Heart left ventricle (tissue), 16 donors: ENCODE measurements at regions not wholly inside any gene's neighbourhood (a gene's known extent, or its start where the extent isn't known, plus 50 kb on each side); places are given as distances from the start of the nearest gene placed in this dataset.

ENCODE experiments used
- ATAC-seq, 4 donors: fragments of 200-7000 bp; cut with Tn5 transposase; one replicate each; pipeline ENCODE4 v1.9.1; 2020 to 2022; ENCODE audit warnings: moderate library complexity in 4 of 4, mild to moderate bottlenecking in 3 of 4, moderate number of reproducible peaks in 1 of 4
- DNase-seq, 5 donors: peaks; one replicate each; pipeline ENCODE4 v3.0.0-alpha.2; 2020
- H3K27ac ChIP-seq, 12 donors: fragments of 200-600 bp; sonication (generic) in 4 of 12; one replicate each; pipeline versions ENCODE4 v1.5.0 to v1.8.0; 2016 to 2022; ENCODE audit warnings: mild to moderate bottlenecking in 2 of 12
- H3K27me3 ChIP-seq, 9 donors: fragments of 200-600 bp; sonication (generic) in 2 of 9; one replicate each; pipeline versions ENCODE4 v1.5.1 to v1.8.0; 2016 to 2022; ENCODE audit warnings: mild to moderate bottlenecking in 3 of 9
- H3K36me3 ChIP-seq, 9 donors: fragments of 200-600 bp; sonication (generic) in 2 of 9; one replicate each; pipeline versions ENCODE4 v1.5.0 to v1.8.0; 2018 to 2022; ENCODE audit warnings: mild to moderate bottlenecking in 2 of 9
- H3K4me1 ChIP-seq, 12 donors: fragments of 200-600 bp; sonication (generic) in 4 of 12; one replicate each; pipeline versions ENCODE4 v1.5.0 to v1.8.0; 2016 to 2022; ENCODE audit warnings: mild to moderate bottlenecking in 3 of 12
- H3K4me3 ChIP-seq, 12 donors: fragments of 200-600 bp; sonication (generic) in 4 of 12; one replicate each; pipeline versions ENCODE4 v1.5.0 to v1.8.0; 2017 to 2022; ENCODE audit warnings: mild to moderate bottlenecking in 9 of 12, moderate library complexity in 4 of 12
- H3K9me3 ChIP-seq, 12 donors: fragments of 200-600 bp; sonication (generic) in 4 of 12; one replicate each; pipeline versions ENCODE4 v1.5.0 to v1.8.0; 2016 to 2022; ENCODE audit warnings: mild to moderate bottlenecking in 1 of 12
- POLR2A ChIP-seq, 2 donors: fragments of 450-650 bp; IDR thresholded peaks; one replicate each; pipeline ENCODE4 v1.6.1; 2017; ENCODE audit warnings: antibody characterized with exemption in 2 of 2, mild to moderate bottlenecking in 2 of 2, moderate library complexity in 2 of 2
- WGBS, 4 donors: extraction: QIAGEN DNeasy Blood & Tissue Kit in 2 of 4; methylation state at CpG; one replicate each; pipeline versions ENCODE4 v1.1.5 to v1.1.7; 2013 to 2018; 5-methylcytosine and 5-hydroxymethylcytosine counted together
- intact Hi-C, 10 donors: fragments of 100-400 bp; cut with DNase I; formaldehyde crosslinking; loops; one replicate each; pipeline versions ENCODE4 v1.11.1 to v1.14.2; 2022
- TF ChIP-seq, protein P1 (sequence below), 12 donors: fragments of 200-600 bp; sonication (generic) in 4 of 12; IDR thresholded peaks; one replicate each; pipeline versions ENCODE4 v1.5.0 to v1.8.0; 2018 to 2022; ENCODE audit warnings: antibody characterized with exemption in 12 of 12, mild to moderate bottlenecking in 5 of 12
- donor health status: ischemic (EF 13 %, LVEDD 7.1; RV severe dilation, severe dysfunction).
- donor health status: healthy with polysubstance abuse.
- donor health status: DM: no; HTN: yes; CAD: no.
- donor health status: DM: no; HTN: no; CAD: no.
- donor health status: ischemic (EF 25% LVEDD 6.9; RV normal size, moderate dysfunction).
- donor health status: ischemic (EF 25% LVEDD 5.7; RV mildly dilated, moderate dysfunction).
- donor health status: healthy.
- donor health status: DM: yes; HTN: yes; CAD: no.
- donor health status: ischemic (EF 35%, LVEDD 5.7; RV mildly dilated, moderate dysfunction).
- donor health status: nonischemic (EF 11% LVEDD 7.7; RV severe dilation, severe dysfunction).
- donor health status: DM: yes; HTN: yes; CAD: no.
- donor health status: PGD.
- donor health status: ischemic (EF 29% LVEDD 5.4; RV normal size, mild dysfunction).
- donor health status: nonischemic (EF 23%, LVEDD 6.1; RV moderate dilation, normal function).

DNA sequence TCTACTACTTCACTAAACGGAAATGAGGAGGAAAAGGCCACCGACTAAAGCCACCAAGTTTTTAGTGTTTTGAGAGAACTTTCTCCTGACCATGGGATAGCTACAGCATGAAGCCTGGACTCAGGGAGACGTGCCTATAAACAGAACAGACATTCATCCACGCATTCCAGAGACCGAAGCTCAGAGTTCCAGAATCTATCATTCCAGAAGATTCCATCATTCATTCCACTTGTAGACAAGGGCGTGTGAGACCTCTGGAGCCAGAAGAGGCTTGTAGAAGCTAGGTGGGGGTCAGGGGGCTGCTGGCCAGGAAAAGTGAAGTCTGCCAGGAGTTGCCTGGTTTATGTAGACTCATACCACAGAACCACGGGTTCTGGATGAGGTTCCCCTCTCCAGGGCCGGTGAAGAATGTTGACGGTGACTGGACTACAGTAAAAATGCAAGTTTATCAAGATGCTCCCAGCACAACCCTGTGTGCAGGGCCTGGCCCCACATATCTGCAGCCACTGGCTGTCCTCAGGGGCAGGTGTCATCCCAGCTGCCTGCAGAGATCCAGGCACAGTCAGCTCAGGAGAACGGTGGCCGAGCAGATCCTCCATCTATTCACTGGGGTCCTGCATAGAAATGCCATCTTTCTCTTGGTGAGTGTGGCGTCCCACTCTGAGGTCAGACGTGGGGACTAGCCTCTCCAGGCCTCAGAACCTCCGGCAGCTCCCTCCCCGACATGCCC is 215.7 kb downstream of the USP6NL start:
- Histone ChIP-seq H3K27me3 (no peaks in the 10 kb centered on the region), H3K9me3 (no peaks in the 10 kb centered on the region)
- TF ChIP-seq, protein P1, sequence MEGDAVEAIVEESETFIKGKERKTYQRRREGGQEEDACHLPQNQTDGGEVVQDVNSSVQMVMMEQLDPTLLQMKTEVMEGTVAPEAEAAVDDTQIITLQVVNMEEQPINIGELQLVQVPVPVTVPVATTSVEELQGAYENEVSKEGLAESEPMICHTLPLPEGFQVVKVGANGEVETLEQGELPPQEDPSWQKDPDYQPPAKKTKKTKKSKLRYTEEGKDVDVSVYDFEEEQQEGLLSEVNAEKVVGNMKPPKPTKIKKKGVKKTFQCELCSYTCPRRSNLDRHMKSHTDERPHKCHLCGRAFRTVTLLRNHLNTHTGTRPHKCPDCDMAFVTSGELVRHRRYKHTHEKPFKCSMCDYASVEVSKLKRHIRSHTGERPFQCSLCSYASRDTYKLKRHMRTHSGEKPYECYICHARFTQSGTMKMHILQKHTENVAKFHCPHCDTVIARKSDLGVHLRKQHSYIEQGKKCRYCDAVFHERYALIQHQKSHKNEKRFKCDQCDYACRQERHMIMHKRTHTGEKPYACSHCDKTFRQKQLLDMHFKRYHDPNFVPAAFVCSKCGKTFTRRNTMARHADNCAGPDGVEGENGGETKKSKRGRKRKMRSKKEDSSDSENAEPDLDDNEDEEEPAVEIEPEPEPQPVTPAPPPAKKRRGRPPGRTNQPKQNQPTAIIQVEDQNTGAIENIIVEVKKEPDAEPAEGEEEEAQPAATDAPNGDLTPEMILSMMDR (IDR thresholded peaks at IDR 0.05), result no peak

DNA sequence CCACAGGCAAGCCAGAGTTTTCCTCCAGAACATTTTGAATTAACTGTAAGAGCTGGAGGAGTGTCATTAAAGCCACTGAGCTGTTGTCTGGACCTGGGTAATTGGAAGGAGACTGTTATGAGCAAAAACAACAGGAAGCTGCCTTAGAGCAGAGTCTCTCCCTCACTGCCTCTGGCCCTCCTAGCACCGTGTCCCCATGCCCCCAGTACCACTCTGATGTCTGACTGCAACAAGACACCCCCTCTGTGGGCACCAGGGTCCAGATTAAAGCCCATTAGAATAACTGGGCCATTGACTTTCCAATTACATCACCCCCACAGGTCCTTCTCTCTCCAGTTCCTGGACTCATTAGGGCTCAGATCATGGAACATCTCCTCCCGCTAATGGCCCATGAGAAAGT is 216.3 kb downstream of the USP6NL start:
- no peak for TF ChIP-seq POLR2A (IDR thresholded peaks at IDR 0.05)
- TF ChIP-seq, protein P1 (IDR thresholded peaks at IDR 0.05), result no peak
- peaks cover 0 to 16% (median 0%) of the 10 kb centered on the region in 12 donors for H3K4me1 ChIP-seq
- DNase-seq, result no peak
- no peaks in the 10 kb centered on the region for H3K27me3 ChIP-seq
- no peak overlapping the region for H3K4me3 ChIP-seq
- intact Hi-C loops, result no loop called here
- no peaks in the 10 kb centered on the region for H3K9me3 ChIP-seq
- H3K36me3 ChIP-seq, result no peaks in the 10 kb centered on the region
- H3K27ac ChIP-seq, result no peak overlapping the region
- 63 to 85% (median 85%) methylated on average over 2 of the region's 2 CpGs for WGBS, 4 donors
- ATAC-seq, result no peak

More for the DNA sequence above, 215.7 kb downstream of the USP6NL start:
- Histone ChIP-seq H3K27ac (no peak overlapping the region), H3K36me3 (no peaks in the 10 kb centered on the region), H3K4me1 (peaks cover 0 to 16% (median 0%) of the 10 kb centered on the region in 12 donors), H3K4me3 (no peak overlapping the region)
- 82 to 90% (median 88%) methylated on average over 15 of the region's 15 CpGs for WGBS, 4 donors
- DNase-seq (no peak), ATAC-seq (no peak)
- intact Hi-C loops, result no loop called here

DNA sequence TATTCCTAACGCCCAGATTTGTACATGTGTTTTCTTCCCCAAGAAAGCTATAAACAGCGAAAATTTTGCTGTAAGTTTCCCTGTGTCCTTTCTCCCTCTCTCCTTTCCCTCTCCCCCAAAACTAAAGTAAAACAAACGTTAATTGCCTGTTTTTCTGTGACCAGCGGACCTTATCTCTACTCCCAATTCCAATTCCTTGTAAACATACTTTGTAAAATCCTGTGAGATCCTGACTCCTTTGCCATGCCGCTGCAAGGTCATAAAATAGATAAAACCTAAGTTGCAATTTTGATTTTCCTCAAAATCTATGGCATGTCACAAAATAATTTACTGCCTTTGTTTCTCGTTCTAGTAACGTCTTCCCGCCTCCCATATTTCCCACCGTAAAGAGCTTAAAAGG is 217.6 kb downstream of the USP6NL start:
- Histone ChIP-seq H3K4me3 (no peak overlapping the region), H3K36me3 (no peaks in the 10 kb centered on the region), H3K9me3 (no peaks in the 10 kb centered on the region), H3K4me1 (peaks cover 0 to 16% (median 0%) of the 10 kb centered on the region in 12 donors), H3K27ac (no peak overlapping the region), H3K27me3 (no peaks in the 10 kb centered on the region)
- DNase-seq, result no peak
- WGBS, 4 donors, result 69 to 83% (median 79%) methylated on average over 9 of the region's 9 CpGs
- no peak for ATAC-seq
- intact Hi-C loops, result no loop called here
- TF ChIP-seq, protein P1 (IDR thresholded peaks at IDR 0.05), result no peak
- no peak for TF ChIP-seq POLR2A (IDR thresholded peaks at IDR 0.05)

DNA sequence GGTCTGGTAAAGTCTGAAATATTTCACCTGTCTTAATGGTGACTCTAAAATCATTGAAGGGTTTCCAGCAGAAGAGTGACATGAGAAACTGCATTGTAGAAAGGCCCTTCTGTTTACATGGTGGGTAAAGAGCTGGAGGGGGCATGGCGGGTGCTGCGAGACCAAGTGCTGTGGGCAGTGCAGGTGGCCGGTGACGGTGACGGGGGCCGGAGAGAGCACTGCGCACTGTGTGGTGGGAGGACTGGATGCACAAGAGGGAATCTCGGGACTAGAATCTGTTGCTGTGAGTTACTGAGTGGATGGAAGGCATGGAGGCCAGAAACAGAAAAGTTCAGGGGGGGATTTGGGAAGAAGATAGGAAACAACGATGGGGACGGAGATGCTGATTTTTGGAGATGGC is 218.7 kb downstream of the USP6NL start:
- WGBS, 4 donors, result 92 to 97% (median 97%) methylated on average over 10 of the region's 10 CpGs
- intact Hi-C loops, result no loop called here
- Histone ChIP-seq H3K27ac (no peak overlapping the region), H3K4me1 (peaks cover 0 to 7% (median 0%) of the 10 kb centered on the region in 12 donors), H3K27me3 (no peaks in the 10 kb centered on the region), H3K36me3 (no peaks in the 10 kb centered on the region), H3K9me3 (no peaks in the 10 kb centered on the region), H3K4me3 (no peak overlapping the region)
- ATAC-seq (no peak), DNase-seq (no peak)
- TF ChIP-seq, protein P1 (IDR thresholded peaks at IDR 0.05), result no peak
- no peak for TF ChIP-seq POLR2A (IDR thresholded peaks at IDR 0.05)
